ENCODE measurements at regions not wholly inside any gene's neighbourhood (a gene's known extent, or its start where the extent isn't known, plus 50 kb on each side); places are given as distances from the start of the nearest gene placed in this dataset.
"Not testable (repeated sequence)": the region's sequence is repeated elsewhere in the genome, so short reads cannot be mapped to it uniquely, and the experiment has no call there.

- Histone ChIP-seq H3K36me3 (ENCODE audit: control insufficient read depth in 1 of 2, insufficient read depth in 2 of 2, low read length in 1 of 2) (no peaks in the 10 kb centered on the region), H3K27ac (ENCODE audit: low read depth in 1 of 2, low read length in 2 of 2) (no peak overlapping the region), H3K9me3 (ENCODE audit: control insufficient read depth, low read length) (no peaks in the 10 kb centered on the region), H3K4me1 (ENCODE audit: control insufficient read depth in 1 of 2, insufficient read depth in 2 of 2, low read length in 2 of 2) (no peaks in the 10 kb centered on the region), H3K27me3 (ENCODE audit: control insufficient read depth in 1 of 2, insufficient read depth in 2 of 2, low read length in 1 of 2) (no peaks in the 10 kb centered on the region), H3K4me3 (ENCODE audit: low read length in 2 of 2) (no peak overlapping the region)
- DNase-seq (no peak), ATAC-seq (ENCODE audit: low FRiP score) (no peak)
- WGBS, 2 donors: 10 to 38% methylated on average over 3 of the region's 3 CpGs
- intact Hi-C loops (cut with DNase I): loop anchor here in 1 of 2 donors (10.0 kb wide), 1 partner anchor 455 kb away; the partner anchor contains the start of gene AMACR
Measured at GRCh38 chr5:34459908-34460307, 196.2 kb upstream of the RAI14 start.

- no peaks in the 10 kb centered on the region for H3K27me3 ChIP-seq (ENCODE audit: control insufficient read depth in 1 of 2, insufficient read depth in 2 of 2, low read length in 1 of 2)
- no peaks in the 10 kb centered on the region for H3K36me3 ChIP-seq (ENCODE audit: control insufficient read depth in 1 of 2, insufficient read depth in 2 of 2, low read length in 1 of 2)
- intact Hi-C loops (cut with DNase I): loop anchor here in 1 of 2 donors (10.0 kb wide), 1 partner anchor 456 kb away; the partner anchor contains the start of gene AMACR
- H3K9me3 ChIP-seq (ENCODE audit: control insufficient read depth, low read length): no peaks in the 10 kb centered on the region
- no peaks in the 10 kb centered on the region for H3K4me1 ChIP-seq (ENCODE audit: control insufficient read depth in 1 of 2, insufficient read depth in 2 of 2, low read length in 2 of 2)
- 0 to 6% methylated on average over 1 of the region's 1 CpG for WGBS, 2 donors
- DNase-seq: no peak
- no peak overlapping the region for H3K4me3 ChIP-seq (ENCODE audit: low read length in 2 of 2)
- H3K27ac ChIP-seq (ENCODE audit: low read depth in 1 of 2, low read length in 2 of 2): no peak overlapping the region
- ATAC-seq (ENCODE audit: low FRiP score): no peak
Measured at GRCh38 chr5:34460496-34460895, 195.6 kb upstream of the RAI14 start.

- no peaks in the 10 kb centered on the region for H3K9me3 ChIP-seq (ENCODE audit: control insufficient read depth, low read length)
- H3K27ac ChIP-seq (ENCODE audit: low read depth in 1 of 2, low read length in 2 of 2): no peak overlapping the region
- no peak for ATAC-seq (ENCODE audit: low FRiP score)
- WGBS, 2 donors: 8 to 29% methylated on average over 4 of the region's 4 CpGs
- no peaks in the 10 kb centered on the region for H3K36me3 ChIP-seq (ENCODE audit: control insufficient read depth in 1 of 2, insufficient read depth in 2 of 2, low read length in 1 of 2)
- DNase-seq: no peak
- H3K4me1 ChIP-seq (ENCODE audit: control insufficient read depth in 1 of 2, insufficient read depth in 2 of 2, low read length in 2 of 2): no peaks in the 10 kb centered on the region
- no peak overlapping the region for H3K4me3 ChIP-seq (ENCODE audit: low read length in 2 of 2)
- intact Hi-C loops (cut with DNase I): loop anchor here in 1 of 2 donors (10.0 kb wide), 1 partner anchor 460 kb away; the partner anchor contains the start of gene AMACR
- H3K27me3 ChIP-seq (ENCODE audit: control insufficient read depth in 1 of 2, insufficient read depth in 2 of 2, low read length in 1 of 2): no peaks in the 10 kb centered on the region
Measured at GRCh38 chr5:34464829-34465228, 191.3 kb upstream of the RAI14 start.

GRCh38 chr5:34465301-34465700, 190.8 kb upstream of the RAI14 start:
- 0 to 3% methylated on average over 3 of the region's 4 CpGs for WGBS, 2 donors
- intact Hi-C loops (cut with DNase I): loop anchor here in 1 of 2 donors (10.0 kb wide), 1 partner anchor 460 kb away; the partner anchor contains the start of gene AMACR
- not testable (repeated sequence) for H3K9me3 ChIP-seq (ENCODE audit: control insufficient read depth, low read length); DNase-seq; H3K36me3 ChIP-seq (ENCODE audit: control insufficient read depth in 1 of 2, insufficient read depth in 2 of 2, low read length in 1 of 2); H3K27me3 ChIP-seq (ENCODE audit: control insufficient read depth in 1 of 2, insufficient read depth in 2 of 2, low read length in 1 of 2); ATAC-seq (ENCODE audit: low FRiP score); H3K27ac ChIP-seq (ENCODE audit: low read depth in 1 of 2, low read length in 2 of 2); H3K4me1 ChIP-seq (ENCODE audit: control insufficient read depth in 1 of 2, insufficient read depth in 2 of 2, low read length in 2 of 2); H3K4me3 ChIP-seq (ENCODE audit: low read length in 2 of 2)

- not testable (repeated sequence) for ATAC-seq (ENCODE audit: low FRiP score); DNase-seq; H3K27ac ChIP-seq (ENCODE audit: low read depth in 1 of 2, low read length in 2 of 2); H3K9me3 ChIP-seq (ENCODE audit: control insufficient read depth, low read length); H3K36me3 ChIP-seq (ENCODE audit: control insufficient read depth in 1 of 2, insufficient read depth in 2 of 2, low read length in 1 of 2); H3K27me3 ChIP-seq (ENCODE audit: control insufficient read depth in 1 of 2, insufficient read depth in 2 of 2, low read length in 1 of 2); H3K4me1 ChIP-seq (ENCODE audit: control insufficient read depth in 1 of 2, insufficient read depth in 2 of 2, low read length in 2 of 2); H3K4me3 ChIP-seq (ENCODE audit: low read length in 2 of 2)
- intact Hi-C loops (cut with DNase I): loop anchor here in 1 of 2 donors (10.0 kb wide), 1 partner anchor 462 kb away; the partner anchor contains the start of gene AMACR
- WGBS, 2 donors: 55 to 72% methylated on average over 6 of the region's 6 CpGs
Measured at GRCh38 chr5:34466519-34467388, 189.4 kb upstream of the RAI14 start.

GRCh38 chr5:34467436-34467835, 188.7 kb upstream of the RAI14 start:
- ATAC-seq (ENCODE audit: low FRiP score) (no peak), DNase-seq (no peak)
- Histone ChIP-seq H3K36me3 (ENCODE audit: control insufficient read depth in 1 of 2, insufficient read depth in 2 of 2, low read length in 1 of 2) (no peaks in the 10 kb centered on the region), H3K27ac (ENCODE audit: low read depth in 1 of 2, low read length in 2 of 2) (no peak overlapping the region), H3K27me3 (ENCODE audit: control insufficient read depth in 1 of 2, insufficient read depth in 2 of 2, low read length in 1 of 2) (no peaks in the 10 kb centered on the region), H3K9me3 (ENCODE audit: control insufficient read depth, low read length) (no peaks in the 10 kb centered on the region), H3K4me3 (ENCODE audit: low read length in 2 of 2) (no peak overlapping the region), H3K4me1 (ENCODE audit: control insufficient read depth in 1 of 2, insufficient read depth in 2 of 2, low read length in 2 of 2) (no peaks in the 10 kb centered on the region)
- intact Hi-C loops (cut with DNase I): loop anchor here in 1 of 2 donors (10.0 kb wide), 1 partner anchor 463 kb away; the partner anchor contains the start of gene AMACR
- 65 to 70% methylated on average over 8 of the region's 8 CpGs for WGBS, 2 donors

- not testable (repeated sequence) for H3K27me3 ChIP-seq (ENCODE audit: control insufficient read depth in 1 of 2, insufficient read depth in 2 of 2, low read length in 1 of 2); H3K27ac ChIP-seq (ENCODE audit: low read depth in 1 of 2, low read length in 2 of 2); H3K9me3 ChIP-seq (ENCODE audit: control insufficient read depth, low read length); DNase-seq; H3K4me3 ChIP-seq (ENCODE audit: low read length in 2 of 2); H3K36me3 ChIP-seq (ENCODE audit: control insufficient read depth in 1 of 2, insufficient read depth in 2 of 2, low read length in 1 of 2); ATAC-seq (ENCODE audit: low FRiP score); H3K4me1 ChIP-seq (ENCODE audit: control insufficient read depth in 1 of 2, insufficient read depth in 2 of 2, low read length in 2 of 2)
- WGBS, 2 donors: 25 to 26% methylated on average over 3 of the region's 3 CpGs
- intact Hi-C loops (cut with DNase I): loop anchor here in 1 of 2 donors (10.0 kb wide), 1 partner anchor 463 kb away; the partner anchor contains the start of gene AMACR
Measured at GRCh38 chr5:34467984-34468383, 188.1 kb upstream of the RAI14 start.

GRCh38 chr5:34469971-34470370, 186.2 kb upstream of the RAI14 start:
- H3K4me1 ChIP-seq (ENCODE audit: control insufficient read depth in 1 of 2, insufficient read depth in 2 of 2, low read length in 2 of 2): no peaks in the 10 kb centered on the region
- DNase-seq: no peak
- no peaks in the 10 kb centered on the region for H3K9me3 ChIP-seq (ENCODE audit: control insufficient read depth, low read length)
- no peak overlapping the region for H3K4me3 ChIP-seq (ENCODE audit: low read length in 2 of 2)
- no peak for ATAC-seq (ENCODE audit: low FRiP score)
- no peaks in the 10 kb centered on the region for H3K36me3 ChIP-seq (ENCODE audit: control insufficient read depth in 1 of 2, insufficient read depth in 2 of 2, low read length in 1 of 2)
- intact Hi-C loops (cut with DNase I): loop anchor here (5.0 to 10.0 kb wide), 3 partner anchors 455 to 537 kb away; partner anchors contain the start of gene AMACR (in 1 of the 2)
- H3K27ac ChIP-seq (ENCODE audit: low read depth in 1 of 2, low read length in 2 of 2): no peak overlapping the region
- H3K27me3 ChIP-seq (ENCODE audit: control insufficient read depth in 1 of 2, insufficient read depth in 2 of 2, low read length in 1 of 2): no peaks in the 10 kb centered on the region
- 82 to 84% methylated on average over 3 of the region's 3 CpGs for WGBS, 2 donors
